ENCODE measurements at regions not wholly inside any gene's neighbourhood (a gene's known extent, or its start where the extent isn't known, plus 50 kb on each side); places are given as distances from the start of the nearest gene placed in this dataset.
"Not testable (repeated sequence)": the region's sequence is repeated elsewhere in the genome, so short reads cannot be mapped to it uniquely, and the experiment has no call there.

DNA sequence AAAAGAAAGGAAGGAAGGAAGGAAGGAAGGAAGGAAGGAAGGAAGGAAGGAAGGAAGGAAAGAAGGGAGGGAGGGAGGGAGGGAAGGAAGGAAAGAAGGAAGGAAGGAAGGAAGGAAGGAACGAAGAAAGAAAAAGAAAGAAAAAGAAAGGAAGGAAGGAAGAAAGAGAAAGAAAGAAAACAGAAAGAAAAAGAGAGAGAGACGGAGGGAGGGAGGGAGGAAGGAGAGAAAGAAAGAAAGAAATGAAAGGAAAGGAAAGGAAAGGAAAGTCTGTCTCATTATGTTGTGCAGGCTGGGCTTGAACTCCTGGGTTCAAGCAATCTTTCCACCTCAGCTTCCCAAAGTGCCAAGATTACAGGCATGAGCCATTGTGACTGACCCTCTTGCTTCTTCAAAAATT lies 118.9 kb downstream of the ADSS2 start:
- TF ChIP-seq, protein P1, sequence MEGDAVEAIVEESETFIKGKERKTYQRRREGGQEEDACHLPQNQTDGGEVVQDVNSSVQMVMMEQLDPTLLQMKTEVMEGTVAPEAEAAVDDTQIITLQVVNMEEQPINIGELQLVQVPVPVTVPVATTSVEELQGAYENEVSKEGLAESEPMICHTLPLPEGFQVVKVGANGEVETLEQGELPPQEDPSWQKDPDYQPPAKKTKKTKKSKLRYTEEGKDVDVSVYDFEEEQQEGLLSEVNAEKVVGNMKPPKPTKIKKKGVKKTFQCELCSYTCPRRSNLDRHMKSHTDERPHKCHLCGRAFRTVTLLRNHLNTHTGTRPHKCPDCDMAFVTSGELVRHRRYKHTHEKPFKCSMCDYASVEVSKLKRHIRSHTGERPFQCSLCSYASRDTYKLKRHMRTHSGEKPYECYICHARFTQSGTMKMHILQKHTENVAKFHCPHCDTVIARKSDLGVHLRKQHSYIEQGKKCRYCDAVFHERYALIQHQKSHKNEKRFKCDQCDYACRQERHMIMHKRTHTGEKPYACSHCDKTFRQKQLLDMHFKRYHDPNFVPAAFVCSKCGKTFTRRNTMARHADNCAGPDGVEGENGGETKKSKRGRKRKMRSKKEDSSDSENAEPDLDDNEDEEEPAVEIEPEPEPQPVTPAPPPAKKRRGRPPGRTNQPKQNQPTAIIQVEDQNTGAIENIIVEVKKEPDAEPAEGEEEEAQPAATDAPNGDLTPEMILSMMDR (IDR thresholded peaks at IDR 0.05): not testable (repeated sequence)
- not testable (repeated sequence) for TF ChIP-seq POLR2AphosphoS5, POLR2A, EP300 (IDR thresholded peaks at IDR 0.05)
